Activated CD4-positive, alpha-beta T cell treated with anti-CD3 and anti-CD28 coated beads, Interleukin-2, Interleukin-6, amounts not matched to agents 100 ng/mL and 50 ng/mL, durations not matched to agents 16 hours and 8 hours (primary cell): ENCODE measurements at regions not wholly inside any gene's neighbourhood (a gene's known extent, or its start where the extent isn't known, plus 50 kb on each side); places are given as distances from the start of the nearest gene placed in this dataset.
"Not testable (repeated sequence)": the region's sequence is repeated elsewhere in the genome, so short reads cannot be mapped to it uniquely, and the experiment has no call there.

ENCODE experiments used
- DNase-seq: peaks from one replicate; pipeline ENCODE4 v3.0.0-alpha.2; 2020

GRCh38 chr3:181609030-181609767 lies 102.5 kb upstream of the SOX2 start:
- no peak for DNase-seq

- DNase-seq = no peak
Measured at GRCh38 chr3:181604267-181604666, 107.5 kb upstream of the SOX2 start.

- no peak for DNase-seq
Measured at GRCh38 chr3:181596126-181596525, 115.6 kb upstream of the SOX2 start.

- not testable (repeated sequence) for DNase-seq
Measured at GRCh38 chr3:181590939-181591338, 120.8 kb upstream of the SOX2 start.

- no peak for DNase-seq
Measured at GRCh38 chr3:181582619-181583018, 129.1 kb upstream of the SOX2 start.

- no peak for DNase-seq
Measured at GRCh38 chr3:181581656-181582055, 130.1 kb upstream of the SOX2 start.

- no peak for DNase-seq
Measured at GRCh38 chr3:181578743-181579142, 133.0 kb upstream of the SOX2 start.

GRCh38 chr3:181572432-181572831 lies 139.3 kb upstream of the SOX2 start:
- DNase-seq = no peak

GRCh38 chr3:181570472-181570871 lies 141.3 kb upstream of the SOX2 start:
- no peak for DNase-seq

GRCh38 chr3:181569356-181569940 lies 142.3 kb upstream of the SOX2 start:
- DNase-seq = no peak

GRCh38 chr3:181568693-181569092 lies 143.0 kb upstream of the SOX2 start:
- no peak for DNase-seq

GRCh38 chr3:181568248-181568647 lies 143.5 kb upstream of the SOX2 start:
- DNase-seq = no peak

- DNase-seq = no peak
Measured at GRCh38 chr3:181567311-181568075, 144.2 kb upstream of the SOX2 start.

- DNase-seq = no peak
Measured at GRCh38 chr3:181565416-181565815, 146.3 kb upstream of the SOX2 start.

GRCh38 chr3:181564222-181564621 lies 147.5 kb upstream of the SOX2 start:
- no peak for DNase-seq

- no peak for DNase-seq
Measured at GRCh38 chr3:181561139-181562031, 150.3 kb upstream of the SOX2 start.

- DNase-seq = no peak
Measured at GRCh38 chr3:181558870-181559269, 152.9 kb upstream of the SOX2 start.

GRCh38 chr3:181555681-181556080 lies 156.0 kb upstream of the SOX2 start:
- no peak for DNase-seq

GRCh38 chr3:181554233-181554765 lies 157.4 kb upstream of the SOX2 start:
- no peak for DNase-seq

- no peak for DNase-seq
Measured at GRCh38 chr3:181549266-181549665, 162.5 kb upstream of the SOX2 start.

GRCh38 chr3:181541414-181541813 lies 170.3 kb upstream of the SOX2 start:
- DNase-seq = no peak

- no peak for DNase-seq
Measured at GRCh38 chr3:181534781-181535221, 176.9 kb upstream of the SOX2 start.

- no peak for DNase-seq
Measured at GRCh38 chr3:181533811-181534210, 177.9 kb upstream of the SOX2 start.
